K562 (cell line): ENCODE measurements at regions not wholly inside any gene's neighbourhood (a gene's known extent, or its start where the extent isn't known, plus 50 kb on each side); places are given as distances from the start of the nearest gene placed in this dataset.
A peak's percentile ranks its signal among the peaks of the same experiment; 100 is the strongest.

Experiments used
- BMI1 ChIP-seq: fragments of 150-350 bp; IDR thresholded peaks from 2 replicates; pipeline ENCODE4 v1.6.1; 2014; ENCODE audit warnings: low read length
- CEBPZ ChIP-seq: fragments of 150-350 bp; IDR thresholded peaks from 2 replicates; pipeline ENCODE4 v1.6.1; 2014; ENCODE audit warnings: low read depth, mild to moderate bottlenecking, low read length, borderline replicate concordance
- CSDE1 ChIP-seq, 2 experiments: fragments of 450-650 bp; IDR thresholded peaks; 2 replicates each; pipeline ENCODE4 v1.6.1; 2016; ENCODE audit warnings: mild to moderate bottlenecking in 1 of 2
- ETV6 ChIP-seq, 3 experiments: fragments of 150-350 bp in 1 of 3; sonication (generic) in 1 of 3; formaldehyde crosslinking in 1 of 3; IDR thresholded peaks; 2 replicates each; pipeline versions ENCODE4 v1.6.1 to v1.8.0; 2014 to 2022; ENCODE audit warnings: borderline replicate concordance in 2 of 3, low read depth in 2 of 3, antibody characterized with exemption in 1 of 3, low read length in 1 of 3, mild to moderate bottlenecking in 1 of 3, missing genetic modification reagents in 1 of 3
- GATAD2A ChIP-seq: fragments of 450-650 bp; IDR thresholded peaks from 2 replicates; pipeline ENCODE4 v1.6.1; 2017
- HCFC1 ChIP-seq: IDR thresholded peaks from 2 replicates; pipeline ENCODE4 v1.6.1; 2012; ENCODE audit warnings: low read depth, low read length, improper control_type of control experiment
- HDAC2 ChIP-seq: fragments of 450-650 bp; IDR thresholded peaks from 2 replicates; pipeline ENCODE4 v1.6.1; 2016; ENCODE audit warnings: mild to moderate bottlenecking
- SETDB1 ChIP-seq: IDR thresholded peaks from one replicate; pipeline ENCODE4 v1.6.1; 2012; ENCODE audit warnings: low read length, control low read depth, inconsistent platforms
- THRB ChIP-seq: fragments of 450-650 bp; formaldehyde crosslinking; conservative IDR thresholded peaks from 2 replicates; pipeline ENCODE4 v1.4.0; 2022; ENCODE audit warnings: mild to moderate bottlenecking, missing genetic modification characterization
- ZNF592 ChIP-seq: fragments of 450-650 bp; IDR thresholded peaks from 2 replicates; pipeline ENCODE4 v1.6.1; 2017; ENCODE audit warnings: antibody characterized with exemption, mild to moderate bottlenecking

GRCh38 chr6:14734416-14735340, 511.2 kb upstream of the JARID2 start (continued):
- TF ChIP-seq CSDE1 (IDR thresholded peaks at IDR 0.05) (peak in 1 of 2 experiments; percentile 53; a peak in 1 of 4 replicates), CEBPZ (no peak), HDAC2 (peak; percentile 91), HCFC1 (peak; percentile 17; the same call in 1 of the 2 replicates), ETV6 (IDR thresholded peaks at IDR 0.05; ENCODE audit: borderline replicate concordance in 1 of 2, low read depth in 2 of 2, low read length in 1 of 2) (peak in 1 of 2 experiments; percentile 55; a peak in 1 of 4 replicates), ETV6 (CRISPR knock-in tag; IDR thresholded peaks at IDR 0.05; ENCODE audit: borderline replicate concordance) (no peak), ZNF592 (peak; percentile 95), SETDB1 (no peak), THRB (CRISPR knock-in tag) (peak; percentile 89), BMI1 (no peak), GATAD2A (0 out of 2 replicates have a peak, but pooled peaks have one; percentile 69)
